ENCODE measurements at regions not wholly inside any gene's neighbourhood (a gene's known extent, or its start where the extent isn't known, plus 50 kb on each side); places are given as distances from the start of the nearest gene placed in this dataset.

DNA sequence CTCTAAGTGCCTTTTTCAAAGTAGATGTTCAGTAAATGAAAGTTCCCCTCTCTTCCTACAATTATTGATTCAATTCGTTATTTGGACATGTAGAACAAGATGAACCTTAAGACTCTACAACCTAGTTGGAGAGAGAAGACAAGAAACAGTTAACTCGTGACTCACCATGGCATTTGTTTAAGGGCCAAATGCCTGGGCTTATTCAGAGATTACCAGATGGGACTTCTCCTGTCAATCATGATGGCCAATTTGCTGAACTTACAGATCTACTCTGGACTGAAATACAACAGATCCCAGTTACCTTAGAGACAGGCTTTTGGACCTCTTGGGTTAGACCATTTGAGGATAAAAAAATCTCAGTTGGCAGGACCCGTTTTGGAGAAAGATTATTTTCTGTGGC is 93.5 kb downstream of the C1orf94 start:
- Mint-ChIP-seq H3K27me3 (peaks cover 2% of the 10 kb centered on the region), H3K27ac (no peak overlapping the region), H3K36me3 (no peaks in the 10 kb centered on the region), H3K4me1 (no peaks in the 10 kb centered on the region), H3K9me3 (no peaks in the 10 kb centered on the region), H3K4me3 (no peak overlapping the region)
- no peak for DNase-seq
- POLR2A ChIA-PET = no interaction called here
- ATAC-seq (ENCODE audit: low read depth) = no peak

DNA sequence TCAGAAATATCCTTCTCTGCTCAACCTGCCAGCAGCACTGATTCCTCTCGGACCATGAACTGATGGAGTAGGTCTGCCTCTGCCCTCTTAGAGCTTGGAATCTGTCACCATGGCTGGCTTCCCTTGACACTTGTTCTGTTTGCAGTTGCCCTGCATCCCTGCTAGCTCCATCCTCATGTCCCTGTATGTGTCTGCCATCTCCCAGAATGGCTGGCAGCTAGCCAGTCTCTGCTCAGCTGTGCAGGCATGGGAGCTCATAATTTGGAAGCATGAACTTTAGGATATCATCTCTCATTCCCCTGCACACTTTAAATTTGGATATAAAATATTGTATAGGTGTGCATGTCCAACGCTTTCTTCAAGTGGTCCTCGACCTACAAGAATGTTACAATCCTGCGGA is 95.4 kb downstream of the C1orf94 start:
- no peaks in the 10 kb centered on the region for H3K4me1 Mint-ChIP-seq
- POLR2A ChIA-PET = no interaction called here
- no peaks in the 10 kb centered on the region for H3K36me3 Mint-ChIP-seq
- no peak overlapping the region for H3K27ac Mint-ChIP-seq
- ATAC-seq (ENCODE audit: low read depth) (no peak), DNase-seq (no peak)
- no peak overlapping the region for H3K4me3 Mint-ChIP-seq
- no peaks in the 10 kb centered on the region for H3K27me3 Mint-ChIP-seq
- no peaks in the 10 kb centered on the region for H3K9me3 Mint-ChIP-seq

DNA sequence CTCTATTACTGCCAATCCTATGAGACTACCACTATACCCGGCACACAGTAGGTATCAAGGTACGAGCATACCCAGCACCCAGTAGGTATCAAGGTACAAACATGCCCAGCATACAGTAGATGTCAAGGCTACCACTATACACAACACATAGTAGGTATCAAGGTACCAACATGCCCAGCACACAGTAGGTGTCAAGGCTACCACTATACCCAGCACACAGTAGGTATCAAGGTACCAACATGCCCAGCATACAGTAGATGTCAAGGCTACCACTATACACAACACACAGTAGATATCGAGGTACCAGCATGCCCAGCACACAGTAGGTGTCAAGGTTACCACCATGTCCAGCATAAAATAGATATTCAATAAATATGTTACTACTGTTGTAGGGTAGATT is 98.4 kb downstream of the C1orf94 start:
- H3K9me3 Mint-ChIP-seq = no peaks in the 10 kb centered on the region

GRCh38 chr1:34276606-34277005 is 99.9 kb downstream of the C1orf94 start:
- DNase-seq (no peak), ATAC-seq (ENCODE audit: low read depth) (no peak)
- Mint-ChIP-seq H3K4me3 (no peak overlapping the region), H3K36me3 (no peaks in the 10 kb centered on the region), H3K27me3 (no peaks in the 10 kb centered on the region), H3K4me1 (no peaks in the 10 kb centered on the region), H3K27ac (no peak overlapping the region), H3K9me3 (no peaks in the 10 kb centered on the region)
- POLR2A ChIA-PET = no interaction called here

More for the DNA sequence above, 98.4 kb downstream of the C1orf94 start:
- H3K36me3 Mint-ChIP-seq = no peaks in the 10 kb centered on the region
- no peak for DNase-seq
- POLR2A ChIA-PET = no interaction called here
- H3K4me3 Mint-ChIP-seq = no peak overlapping the region
- no peak for ATAC-seq (ENCODE audit: low read depth)
- H3K4me1 Mint-ChIP-seq = no peaks in the 10 kb centered on the region
- no peak overlapping the region for H3K27ac Mint-ChIP-seq
- H3K27me3 Mint-ChIP-seq = no peaks in the 10 kb centered on the region

DNA sequence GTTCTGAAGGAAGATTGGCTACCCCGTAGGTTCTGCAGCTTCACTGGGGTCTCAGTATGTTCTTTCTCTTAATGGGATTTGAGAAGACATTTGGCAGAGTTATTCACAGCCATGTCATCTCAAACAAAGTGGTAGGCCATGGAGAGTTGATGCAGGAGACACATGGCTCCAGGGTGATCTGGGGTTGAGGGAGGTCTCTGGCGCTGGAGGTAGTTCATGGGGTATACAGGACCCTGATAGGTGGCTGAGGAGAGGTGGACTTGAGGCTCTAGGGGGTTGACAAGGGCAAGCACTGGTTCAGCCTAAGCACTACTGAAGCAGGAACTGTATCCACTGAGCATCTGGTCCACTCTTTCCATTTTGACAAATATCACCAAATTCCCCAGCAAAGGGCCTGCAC is 100.4 kb downstream of the C1orf94 start:
- POLR2A ChIA-PET = no interaction called here
- H3K9me3 Mint-ChIP-seq = no peaks in the 10 kb centered on the region
- ATAC-seq (ENCODE audit: low read depth) (no peak), DNase-seq (no peak)
- no peak overlapping the region for H3K4me3 Mint-ChIP-seq
- H3K27ac Mint-ChIP-seq = no peak overlapping the region
- H3K27me3 Mint-ChIP-seq = no peaks in the 10 kb centered on the region
- H3K4me1 Mint-ChIP-seq = no peaks in the 10 kb centered on the region
- no peaks in the 10 kb centered on the region for H3K36me3 Mint-ChIP-seq

- Mint-ChIP-seq H3K27me3 (no peaks in the 10 kb centered on the region), H3K27ac (no peak overlapping the region), H3K4me1 (no peaks in the 10 kb centered on the region), H3K9me3 (no peaks in the 10 kb centered on the region), H3K36me3 (no peaks in the 10 kb centered on the region), H3K4me3 (no peak overlapping the region)
- ATAC-seq (ENCODE audit: low read depth) (no peak), DNase-seq (no peak)
- POLR2A ChIA-PET = no interaction called here
Observed at GRCh38 chr1:34278211-34278610, 101.5 kb downstream of the C1orf94 start.

GRCh38 chr1:34279971-34280370 is 103.3 kb downstream of the C1orf94 start:
- H3K36me3 Mint-ChIP-seq = no peaks in the 10 kb centered on the region

DNA sequence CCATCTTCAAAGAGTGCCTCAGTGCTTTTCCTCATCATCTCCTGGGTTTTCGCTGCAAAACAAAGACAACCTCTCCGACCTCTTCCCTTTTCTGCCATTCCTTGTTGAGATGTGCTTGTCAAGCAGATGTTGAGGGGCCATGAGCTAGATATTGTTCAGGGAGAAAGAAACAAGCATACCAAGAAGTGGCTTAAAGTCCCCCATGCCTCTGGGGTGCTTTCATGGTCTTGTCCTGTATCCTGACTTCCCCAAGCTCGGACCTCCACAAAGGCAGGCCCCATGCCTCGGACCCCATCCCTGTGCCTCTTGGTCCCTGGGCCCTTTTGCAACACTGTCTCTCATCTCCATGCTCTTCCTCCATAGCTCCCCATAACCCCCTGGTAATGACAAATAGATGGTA is 103.8 kb downstream of the C1orf94 start:
- ATAC-seq (ENCODE audit: low read depth) (no peak), DNase-seq (no peak)
- H3K27ac Mint-ChIP-seq = no peak overlapping the region
- no peaks in the 10 kb centered on the region for H3K4me1 Mint-ChIP-seq
- H3K4me3 Mint-ChIP-seq = no peak overlapping the region
- H3K36me3 Mint-ChIP-seq = no peaks in the 10 kb centered on the region
- no peaks in the 10 kb centered on the region for H3K9me3 Mint-ChIP-seq
- H3K27me3 Mint-ChIP-seq = no peaks in the 10 kb centered on the region
- POLR2A ChIA-PET = no interaction called here

More at GRCh38 chr1:34279971-34280370, 103.3 kb downstream of the C1orf94 start:
- Mint-ChIP-seq H3K9me3 (no peaks in the 10 kb centered on the region), H3K4me1 (no peaks in the 10 kb centered on the region), H3K27ac (no peak overlapping the region), H3K27me3 (no peaks in the 10 kb centered on the region), H3K4me3 (no peak overlapping the region)
- POLR2A ChIA-PET = no interaction called here
- DNase-seq (no peak), ATAC-seq (ENCODE audit: low read depth) (no peak)

DNA sequence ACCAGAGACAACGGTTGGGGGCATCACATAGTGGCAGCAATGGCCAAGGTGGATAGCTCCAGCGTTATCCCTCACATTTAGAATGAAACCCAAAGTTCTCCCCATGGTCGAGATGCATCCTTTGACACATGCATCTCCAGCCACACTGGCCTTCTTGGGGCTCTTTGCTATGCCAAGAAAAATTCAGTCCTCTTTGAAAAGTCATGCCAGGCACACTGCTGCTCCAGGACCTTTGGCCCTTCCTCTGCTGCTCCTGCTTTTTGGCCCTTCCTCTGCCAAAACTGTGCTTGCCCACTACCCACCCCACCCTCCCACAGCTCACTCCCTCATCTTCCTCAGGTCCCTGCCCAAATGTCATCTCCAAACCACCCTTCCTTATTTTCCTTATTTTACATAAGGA is 106.4 kb downstream of the C1orf94 start:
- POLR2A ChIA-PET = no interaction called here
- Mint-ChIP-seq H3K4me1 (no peaks in the 10 kb centered on the region), H3K9me3 (no peaks in the 10 kb centered on the region), H3K36me3 (no peaks in the 10 kb centered on the region), H3K27me3 (no peaks in the 10 kb centered on the region), H3K4me3 (no peak overlapping the region), H3K27ac (no peak overlapping the region)
- DNase-seq (no peak), ATAC-seq (ENCODE audit: low read depth) (no peak)

DNA sequence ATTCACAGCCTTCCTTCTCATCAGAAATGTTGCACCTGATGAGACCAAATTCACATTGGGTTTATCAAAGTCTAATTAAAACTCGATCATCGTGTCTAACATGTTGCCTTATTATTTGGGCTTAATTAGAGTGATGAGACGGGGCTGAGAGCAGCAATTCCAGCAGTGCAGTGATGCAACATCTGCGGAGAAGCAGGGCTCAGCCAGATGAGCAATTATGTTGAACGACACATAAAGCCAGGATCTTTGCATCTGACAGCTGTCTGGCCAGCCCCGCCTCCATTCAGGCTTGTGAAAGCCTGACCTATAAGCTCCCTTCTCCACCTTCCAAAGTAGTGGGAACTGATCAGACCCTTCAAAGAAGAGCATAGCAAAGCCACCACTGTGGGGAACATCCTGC is 109.8 kb downstream of the C1orf94 start:
- Mint-ChIP-seq H3K4me3 (no peak overlapping the region), H3K36me3 (no peaks in the 10 kb centered on the region), H3K9me3 (no peaks in the 10 kb centered on the region), H3K4me1 (no peaks in the 10 kb centered on the region), H3K27ac (no peak overlapping the region), H3K27me3 (no peaks in the 10 kb centered on the region)
- no peak for ATAC-seq (ENCODE audit: low read depth)
- POLR2A ChIA-PET = no interaction called here
- no peak for DNase-seq

DNA sequence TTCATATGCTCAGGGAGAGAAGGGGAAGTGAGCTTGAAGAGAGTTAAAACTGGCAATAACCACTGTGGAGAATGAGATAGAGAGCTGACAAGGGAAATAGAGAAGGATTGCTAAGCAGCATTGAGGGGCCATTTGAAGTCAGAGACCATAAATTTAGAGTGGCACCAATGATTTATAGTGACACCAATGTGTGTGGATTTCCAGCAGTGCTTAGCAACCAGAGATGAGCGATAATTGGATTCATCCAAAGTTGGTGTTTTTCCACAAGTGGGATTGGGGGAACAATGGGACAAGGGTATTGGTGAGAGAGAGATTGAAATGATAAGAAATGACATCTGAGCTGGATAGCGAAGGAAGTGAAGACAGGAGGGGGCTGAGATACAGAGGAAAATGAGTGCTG is 114.1 kb downstream of the C1orf94 start:
- no peak for DNase-seq
- Mint-ChIP-seq H3K4me1 (no peaks in the 10 kb centered on the region), H3K4me3 (no peak overlapping the region), H3K27ac (no peak overlapping the region), H3K27me3 (no peaks in the 10 kb centered on the region), H3K9me3 (no peaks in the 10 kb centered on the region), H3K36me3 (no peaks in the 10 kb centered on the region)
- POLR2A ChIA-PET = interaction anchor here (0.5 kb wide), 1 partner anchor 16 kb away, joined by 3 read pairs; no protein-coding TSS in a partner anchor
- ATAC-seq (ENCODE audit: low read depth) = no peak

DNA sequence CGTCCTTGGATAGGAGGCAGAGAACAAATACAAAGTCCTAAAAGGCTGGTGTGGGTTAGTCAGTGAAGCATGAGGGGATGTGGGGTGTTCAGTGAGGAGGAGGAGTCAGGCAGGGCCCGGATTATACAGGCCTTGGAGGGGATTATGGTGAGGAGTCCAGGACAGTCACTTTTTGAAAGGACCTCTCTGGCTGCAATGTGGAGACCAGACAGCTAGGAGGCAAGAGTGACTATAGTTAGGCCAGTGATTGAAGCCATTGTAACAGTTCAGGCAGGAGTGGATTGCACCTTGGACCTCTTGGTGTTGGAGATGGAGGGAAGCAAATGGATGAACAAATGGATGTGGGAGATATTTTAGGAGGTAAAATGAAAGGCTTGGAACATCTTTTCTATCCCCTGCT is 115.8 kb downstream of the C1orf94 start:
- POLR2A ChIA-PET = no interaction called here
- no peaks in the 10 kb centered on the region for H3K36me3 Mint-ChIP-seq
- no peak for ATAC-seq (ENCODE audit: low read depth)

GRCh38 chr1:34296059-34296458 is 119.4 kb downstream of the C1orf94 start:
- no peaks in the 10 kb centered on the region for H3K4me1 Mint-ChIP-seq
- H3K4me3 Mint-ChIP-seq = no peak overlapping the region
- DNase-seq = no peak
- POLR2A ChIA-PET = no interaction called here
- H3K27me3 Mint-ChIP-seq = no peaks in the 10 kb centered on the region
- no peak overlapping the region for H3K27ac Mint-ChIP-seq
- no peaks in the 10 kb centered on the region for H3K9me3 Mint-ChIP-seq
- ATAC-seq (ENCODE audit: low read depth) = no peak
- no peaks in the 10 kb centered on the region for H3K36me3 Mint-ChIP-seq

More for the DNA sequence above, 115.8 kb downstream of the C1orf94 start:
- no peak for DNase-seq
- no peak overlapping the region for H3K27ac Mint-ChIP-seq
- H3K4me3 Mint-ChIP-seq = no peak overlapping the region
- no peaks in the 10 kb centered on the region for H3K9me3 Mint-ChIP-seq
- H3K27me3 Mint-ChIP-seq = no peaks in the 10 kb centered on the region
- no peaks in the 10 kb centered on the region for H3K4me1 Mint-ChIP-seq

DNA sequence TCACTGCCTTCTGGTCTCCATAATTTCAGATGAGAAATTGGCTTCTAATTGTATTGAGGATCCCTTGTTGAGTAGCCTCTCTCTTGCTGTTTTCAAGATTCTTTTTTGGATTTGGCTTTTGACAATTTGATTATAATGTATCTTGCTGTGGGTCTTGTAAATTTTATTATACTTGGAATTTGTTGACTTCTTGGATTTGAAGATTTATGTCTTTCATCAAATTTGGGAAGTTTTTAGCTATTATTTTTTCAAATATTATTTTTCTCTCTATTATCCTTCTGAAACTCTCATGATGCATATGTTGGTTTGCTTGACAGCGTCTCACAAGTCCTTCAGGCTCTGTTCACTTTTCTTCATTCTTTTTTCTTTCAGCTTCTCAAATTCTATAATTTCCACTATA is 126.1 kb downstream of the C1orf94 start:
- H3K36me3 Mint-ChIP-seq = no peaks in the 10 kb centered on the region
- DNase-seq (no peak), ATAC-seq (ENCODE audit: low read depth) (no peak)
- peaks cover 7% of the 10 kb centered on the region for H3K27me3 Mint-ChIP-seq
- POLR2A ChIA-PET = no interaction called here
- no peak overlapping the region for H3K27ac Mint-ChIP-seq
- H3K4me3 Mint-ChIP-seq = no peak overlapping the region
- H3K4me1 Mint-ChIP-seq = no peaks in the 10 kb centered on the region
- H3K9me3 Mint-ChIP-seq = peaks cover 3% of the 10 kb centered on the region

DNA sequence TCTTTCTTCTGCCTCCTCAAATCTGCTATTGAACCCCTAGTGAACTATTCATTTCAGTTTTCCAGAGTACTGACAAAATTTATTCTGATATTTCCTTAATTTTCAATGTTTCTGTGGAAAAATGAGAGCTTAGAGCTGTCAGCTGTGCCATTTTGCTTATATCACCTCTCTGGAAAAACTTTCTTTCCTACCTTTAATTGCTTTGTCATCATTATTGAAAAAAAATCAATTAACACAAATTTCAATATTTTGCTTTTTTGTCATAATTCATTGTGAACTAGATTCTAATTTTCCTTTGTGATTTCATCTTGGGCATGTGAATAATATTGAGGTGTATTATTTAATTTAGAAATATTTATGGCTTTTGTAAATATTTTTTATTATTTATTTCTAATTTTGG is 126.5 kb downstream of the C1orf94 start:
- POLR2A ChIA-PET = no interaction called here
- DNase-seq (no peak), ATAC-seq (ENCODE audit: low read depth) (no peak)
- Mint-ChIP-seq H3K9me3 (peaks cover 3% of the 10 kb centered on the region), H3K4me3 (no peak overlapping the region), H3K36me3 (no peaks in the 10 kb centered on the region), H3K27me3 (peaks cover 7% of the 10 kb centered on the region), H3K4me1 (no peaks in the 10 kb centered on the region), H3K27ac (no peak overlapping the region)
